GM12891 (cell line): ENCODE measurements at regions not wholly inside any gene's neighbourhood (a gene's known extent, or its start where the extent isn't known, plus 50 kb on each side); places are given as distances from the start of the nearest gene placed in this dataset.

Experiments used
- POLR2A ChIP-seq: IDR thresholded peaks from 2 replicates; pipeline ENCODE4 v1.6.1; 2011; ENCODE audit warnings: low read depth, low read length, control low read depth
- POLR2AphosphoS5 ChIP-seq: IDR thresholded peaks from 2 replicates; pipeline ENCODE4 v1.6.1; 2011; ENCODE audit warnings: low read depth, low read length, control low read depth
- POU2F2 ChIP-seq: IDR thresholded peaks from 2 replicates; pipeline ENCODE4 v1.6.1; 2011; ENCODE audit warnings: low read depth, mild to moderate bottlenecking, control low read depth, low read length, moderate library complexity
- SPI1 ChIP-seq: IDR thresholded peaks from 2 replicates; pipeline ENCODE4 v1.6.1; 2011; ENCODE audit warnings: low read depth, low read length, control low read depth
- TAF1 ChIP-seq: IDR thresholded peaks from 2 replicates; pipeline ENCODE4 v1.6.1; 2011; ENCODE audit warnings: low read depth, low read length, control low read depth

DNA sequence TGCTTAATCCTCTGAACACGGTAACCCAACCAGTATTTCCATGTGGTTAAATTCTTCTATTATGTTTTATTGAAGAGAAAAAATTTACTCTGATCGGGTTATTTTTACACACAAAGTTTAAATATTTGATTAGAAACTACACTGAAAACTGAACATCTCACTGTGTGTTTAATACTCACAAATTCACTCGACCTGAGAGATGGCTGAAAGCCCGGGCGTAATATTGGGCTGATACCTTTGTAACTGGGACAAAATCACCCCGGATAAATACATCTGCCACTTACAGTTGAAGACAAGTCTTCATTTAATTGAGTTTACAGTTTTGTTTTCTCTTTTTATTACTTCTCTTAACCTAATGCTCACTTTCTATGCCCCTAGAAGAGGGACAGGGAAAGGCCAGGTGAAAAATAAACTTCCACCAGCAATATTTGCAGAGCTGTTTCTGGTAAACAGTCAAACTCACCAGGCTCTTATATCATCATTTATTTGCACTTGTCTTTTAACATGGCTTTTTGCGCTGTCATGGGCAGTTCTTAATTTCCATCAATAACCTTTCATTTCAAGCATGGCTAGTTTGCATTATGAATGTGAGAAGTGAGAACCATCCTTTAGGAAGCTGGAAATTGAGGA, 145.6 kb upstream of the TMCO5A start:
- TF ChIP-seq POLR2AphosphoS5 (no peak), POLR2A (no peak), TAF1 (no peak), SPI1 (no peak), POU2F2 (no peak)
